ENCODE measurements at regions not wholly inside any gene's neighbourhood (a gene's known extent, or its start where the extent isn't known, plus 50 kb on each side); places are given as distances from the start of the nearest gene placed in this dataset.

DNA sequence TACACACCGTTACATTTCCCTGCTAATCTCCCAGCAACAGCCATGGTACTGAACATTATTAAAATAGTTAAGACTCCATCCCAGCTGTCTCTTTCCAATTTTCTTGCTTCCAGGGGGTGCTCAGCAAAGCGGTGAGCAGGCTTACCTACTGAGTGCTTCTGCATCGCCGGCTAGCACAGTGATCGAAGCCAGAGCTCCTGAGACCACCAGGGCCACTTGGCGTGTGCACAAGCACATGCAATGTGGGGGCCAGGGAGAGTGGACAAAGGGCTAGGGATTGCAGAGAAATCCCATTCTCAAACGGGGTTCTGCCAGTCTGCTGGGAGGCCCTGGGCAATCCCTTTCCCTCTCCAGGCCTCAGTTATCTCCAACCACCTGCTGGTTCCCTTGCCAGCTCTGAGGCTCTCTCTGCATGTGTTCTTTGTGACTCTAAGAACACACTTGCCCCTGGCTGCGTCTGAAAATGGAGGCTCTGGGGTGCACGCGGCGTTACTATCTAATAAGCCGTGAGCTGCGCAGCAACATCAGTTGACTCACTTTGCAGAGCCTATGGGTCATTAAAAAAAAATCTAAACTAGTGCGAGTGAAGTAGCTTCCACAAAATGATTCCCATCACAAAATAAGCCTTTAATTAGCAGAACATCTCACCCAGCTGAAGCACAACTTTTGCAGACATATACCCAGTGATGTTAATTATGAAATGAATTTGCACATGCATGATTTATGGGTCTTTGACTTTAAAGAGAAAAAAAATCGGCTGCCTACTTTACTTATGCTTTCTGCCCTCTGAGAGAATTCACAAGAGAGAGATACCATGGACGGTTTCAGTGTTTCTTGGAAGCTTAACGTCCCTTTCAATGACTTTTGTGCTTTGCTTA is 271.5 kb downstream of the TLE3 start:
- DNase-seq: no peak

DNA sequence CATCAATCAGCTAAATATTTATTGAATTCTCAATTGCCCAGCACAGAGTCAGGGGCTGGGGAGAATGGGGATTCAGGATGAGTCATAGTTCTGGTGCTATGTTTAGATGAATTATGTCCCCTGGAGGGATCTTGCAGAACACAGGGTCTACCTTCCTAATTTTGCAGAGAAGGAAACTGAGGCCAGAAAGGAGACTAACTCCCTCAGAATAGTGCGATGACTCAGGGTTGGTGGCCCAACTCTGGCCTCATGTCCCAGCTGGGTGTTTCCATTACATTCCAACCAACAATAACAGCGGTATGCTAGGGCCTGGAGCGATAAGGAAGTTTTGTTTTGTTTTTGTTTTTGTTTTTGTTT is 270.9 kb downstream of the TLE3 start:
- no peak for DNase-seq

DNA sequence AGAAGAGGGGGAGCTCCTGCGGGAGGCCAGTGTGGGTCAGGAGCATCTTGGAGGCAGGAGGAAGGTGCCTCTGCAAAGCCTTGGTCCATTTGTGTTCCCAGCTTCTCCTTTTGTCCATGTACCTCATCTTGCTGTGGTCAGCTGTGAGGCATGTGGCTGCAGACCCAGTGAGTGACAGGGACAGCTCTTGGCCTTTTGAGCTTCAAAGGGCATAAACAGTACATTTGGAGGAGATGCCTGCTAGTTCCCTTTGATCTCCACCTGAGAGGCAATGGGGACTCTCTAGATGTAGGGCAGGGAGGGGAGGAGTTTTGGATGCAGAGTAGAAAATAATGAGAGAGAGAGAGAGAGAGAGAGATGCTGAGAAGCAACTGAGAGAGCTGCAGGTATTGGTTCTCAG is 270.0 kb downstream of the TLE3 start:
- no peak for DNase-seq

GRCh38 chr15:69828181-69828828 is 269.4 kb downstream of the TLE3 start:
- no peak for DNase-seq

DNA sequence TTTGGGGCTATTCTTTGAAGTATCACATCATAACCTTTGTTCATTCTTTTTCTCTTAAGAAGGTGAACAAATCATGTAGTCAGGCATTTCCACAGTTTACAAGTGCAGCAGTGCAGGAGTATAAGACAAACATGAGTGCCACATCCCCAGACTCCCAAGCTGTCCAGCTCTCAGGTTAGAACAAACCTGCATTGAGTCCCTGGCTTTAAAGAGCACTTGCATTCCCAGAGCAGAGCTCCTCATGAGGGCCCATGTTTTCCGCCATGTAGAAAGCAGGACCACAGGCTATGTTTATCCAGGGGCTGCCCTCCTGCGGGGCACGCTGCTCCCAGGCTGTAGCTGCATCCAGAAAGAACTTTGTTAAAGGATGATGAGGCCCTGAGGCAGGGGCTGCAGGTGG is 267.7 kb downstream of the TLE3 start:
- no peak for DNase-seq

DNA sequence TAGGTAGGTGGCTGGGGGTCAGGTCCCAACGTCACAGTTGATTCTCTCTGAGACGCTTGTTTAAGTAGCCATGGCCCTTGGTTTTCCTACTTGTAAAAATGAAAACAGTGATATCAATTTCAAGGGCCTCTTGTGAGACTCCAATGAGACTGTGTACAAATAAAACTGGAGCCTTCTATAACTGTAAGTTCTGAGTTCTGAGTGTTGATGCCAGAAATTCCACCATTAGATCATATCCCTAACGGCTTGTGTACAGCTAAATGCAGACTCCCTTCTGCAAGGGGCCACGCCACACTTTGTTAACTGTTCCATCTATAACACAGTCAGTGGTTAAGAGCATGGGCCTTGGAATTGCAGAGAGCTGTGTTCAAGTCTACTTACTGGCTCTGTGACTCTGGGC is 267.3 kb downstream of the TLE3 start:
- DNase-seq: no peak

DNA sequence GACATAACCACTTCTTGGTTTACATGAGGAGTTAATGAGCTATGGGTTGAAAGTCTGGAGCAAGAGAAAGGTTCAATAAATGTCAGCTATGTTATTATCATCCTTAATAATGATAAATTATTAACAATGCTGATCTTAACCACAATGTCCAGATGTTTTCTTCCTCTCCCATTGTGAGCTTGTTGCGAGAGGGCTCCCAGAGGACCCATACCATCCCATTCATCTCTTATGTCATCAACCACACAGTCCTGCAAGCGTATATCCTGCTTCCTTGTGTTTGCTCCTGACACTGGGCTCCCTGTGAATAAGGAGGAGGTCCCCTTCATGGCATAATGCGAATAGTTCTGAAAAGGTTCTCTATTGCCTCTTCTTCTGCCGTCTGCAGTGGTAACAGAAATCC is 266.8 kb downstream of the TLE3 start:
- DNase-seq: no peak

GRCh38 chr15:69834267-69834666 is 263.4 kb downstream of the TLE3 start:
- no peak for DNase-seq

- no peak for DNase-seq
Observed at GRCh38 chr15:69834761-69835160, 263.0 kb downstream of the TLE3 start.

DNA sequence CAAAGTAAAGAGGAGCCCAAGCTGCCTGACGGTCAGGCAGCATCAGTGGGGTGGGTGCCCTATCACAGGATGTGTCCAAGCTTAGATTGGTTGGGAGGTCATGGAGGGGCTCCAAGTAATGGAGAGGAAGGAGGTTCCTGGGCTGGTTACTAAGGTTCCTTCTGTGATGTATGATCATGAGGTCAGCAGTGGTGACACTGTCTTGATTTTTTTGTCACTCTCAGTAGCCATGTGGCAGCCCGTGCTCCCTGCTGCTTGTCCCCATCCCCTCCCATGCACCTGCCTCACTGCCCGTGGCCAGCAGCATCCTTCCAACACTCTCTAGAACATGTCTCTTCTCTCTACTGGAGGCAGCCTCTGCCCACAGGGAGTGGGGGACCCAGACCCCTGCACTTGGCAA is 261.7 kb downstream of the TLE3 start:
- no peak for DNase-seq

DNA sequence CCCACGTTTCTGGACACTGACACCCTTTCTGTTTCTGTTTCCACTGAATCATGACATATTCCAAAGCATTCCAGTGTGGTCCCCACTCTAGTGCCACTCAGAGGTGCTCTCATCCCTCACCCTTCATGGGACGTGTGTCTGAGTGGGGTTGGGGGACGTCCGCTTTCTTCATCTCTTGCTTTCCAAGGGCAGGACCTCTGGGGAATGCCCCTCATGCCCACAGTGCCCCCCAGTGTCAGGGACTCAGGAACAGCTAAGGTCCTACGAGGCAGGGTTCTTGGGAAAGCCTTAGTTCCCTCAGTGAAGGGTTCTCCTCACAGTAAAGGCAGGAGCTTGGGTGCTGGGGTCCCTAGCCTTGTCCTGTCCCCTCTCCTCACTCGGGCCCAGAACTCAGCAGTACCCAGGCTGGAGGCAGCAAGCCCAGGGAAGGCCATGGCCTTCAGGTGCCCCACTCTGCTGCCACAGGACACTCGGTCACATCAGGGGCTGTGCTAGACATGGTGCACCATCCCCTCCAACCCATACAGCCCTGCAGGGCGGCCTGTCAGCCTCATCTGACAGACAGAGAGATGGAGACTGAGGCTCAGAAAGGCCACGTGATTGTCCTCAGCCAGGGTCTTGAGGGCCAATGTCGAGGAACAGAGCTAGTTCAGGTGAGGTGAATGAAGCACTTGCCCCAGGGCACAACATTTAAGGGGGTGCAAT is 261.0 kb downstream of the TLE3 start:
- no peak for DNase-seq

- no peak for DNase-seq
Observed at GRCh38 chr15:69838338-69838737, 259.4 kb downstream of the TLE3 start.

- no peak for DNase-seq
Observed at GRCh38 chr15:69838994-69839393, 258.7 kb downstream of the TLE3 start.

GRCh38 chr15:69841113-69841828 is 256.4 kb downstream of the TLE3 start:
- DNase-seq: no peak

GRCh38 chr15:69842851-69843250 is 254.9 kb downstream of the TLE3 start:
- DNase-seq: no peak

DNA sequence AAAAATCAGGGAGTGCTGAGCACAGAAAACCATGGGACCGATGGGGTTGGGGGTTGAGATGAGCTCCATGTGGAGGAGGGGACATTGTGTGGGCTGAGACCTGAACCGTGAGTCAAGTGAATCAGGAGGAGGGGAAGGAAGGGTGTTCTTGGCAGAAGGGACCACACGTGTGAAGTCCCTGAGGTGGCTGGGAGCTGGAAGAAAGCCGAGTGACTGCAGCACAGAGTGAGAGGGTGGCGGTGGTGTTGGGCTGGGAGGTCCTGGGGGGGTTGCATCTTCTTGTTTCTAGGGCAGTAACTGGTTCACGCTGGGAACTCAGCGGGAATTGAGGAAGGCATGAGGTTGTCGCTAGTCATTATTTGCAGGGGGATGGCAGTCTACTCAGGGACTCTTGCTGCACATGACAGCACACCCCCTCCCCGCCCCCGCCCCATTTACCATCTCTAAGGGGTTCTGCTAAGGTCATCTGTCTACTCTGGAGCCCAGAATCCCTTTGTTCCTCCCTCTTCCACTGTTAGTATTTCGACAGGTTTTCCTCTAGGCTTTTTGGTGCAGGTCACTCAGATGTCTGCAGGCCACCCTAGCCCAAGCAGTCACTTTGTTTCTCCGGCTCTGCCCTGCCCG is 254.3 kb downstream of the TLE3 start:
- no peak for DNase-seq

- DNase-seq: no peak
Observed at GRCh38 chr15:69843900-69844304, 253.8 kb downstream of the TLE3 start.

- no peak for DNase-seq
Observed at GRCh38 chr15:69845159-69845558, 252.6 kb downstream of the TLE3 start.

DNA sequence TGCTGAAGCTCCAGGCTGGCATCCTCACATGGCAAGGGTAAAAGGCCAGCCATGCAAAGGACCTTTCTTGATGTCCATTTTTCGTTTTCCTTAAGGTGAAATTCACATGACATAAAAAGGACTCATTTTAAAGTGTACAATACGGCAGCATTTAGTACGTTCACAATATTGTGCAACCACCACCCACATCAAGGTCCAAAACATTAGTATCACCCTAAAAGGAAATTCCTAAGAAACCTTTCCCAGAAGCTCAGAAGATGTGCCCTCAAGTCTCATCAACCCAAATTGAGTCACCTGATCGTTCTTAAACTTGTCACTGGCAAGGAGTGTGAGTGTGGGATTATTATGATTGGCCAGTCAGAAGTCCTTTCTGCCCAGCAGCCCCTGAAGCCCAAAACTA is 250.1 kb downstream of the TLE3 start:
- no peak for DNase-seq

DNA sequence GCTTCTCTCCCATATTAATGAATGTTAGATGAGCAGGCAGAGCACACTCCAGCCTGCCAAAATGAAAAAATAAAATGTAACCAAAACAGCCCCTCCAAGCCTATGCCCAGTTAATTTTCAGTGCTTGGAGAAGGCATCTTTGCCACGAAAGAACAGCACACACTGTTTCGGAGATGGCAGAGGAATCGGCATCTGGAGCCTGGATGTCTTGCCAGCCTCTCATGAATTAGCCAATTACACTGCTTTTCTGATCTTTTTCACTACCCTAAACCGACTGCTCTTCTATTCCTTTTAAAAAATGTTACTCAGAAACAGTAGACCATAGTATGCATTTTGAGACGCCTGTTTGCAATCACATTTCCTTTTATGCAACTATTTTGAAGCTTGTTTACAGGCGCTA is 249.6 kb downstream of the TLE3 start:
- DNase-seq: no peak

DNA sequence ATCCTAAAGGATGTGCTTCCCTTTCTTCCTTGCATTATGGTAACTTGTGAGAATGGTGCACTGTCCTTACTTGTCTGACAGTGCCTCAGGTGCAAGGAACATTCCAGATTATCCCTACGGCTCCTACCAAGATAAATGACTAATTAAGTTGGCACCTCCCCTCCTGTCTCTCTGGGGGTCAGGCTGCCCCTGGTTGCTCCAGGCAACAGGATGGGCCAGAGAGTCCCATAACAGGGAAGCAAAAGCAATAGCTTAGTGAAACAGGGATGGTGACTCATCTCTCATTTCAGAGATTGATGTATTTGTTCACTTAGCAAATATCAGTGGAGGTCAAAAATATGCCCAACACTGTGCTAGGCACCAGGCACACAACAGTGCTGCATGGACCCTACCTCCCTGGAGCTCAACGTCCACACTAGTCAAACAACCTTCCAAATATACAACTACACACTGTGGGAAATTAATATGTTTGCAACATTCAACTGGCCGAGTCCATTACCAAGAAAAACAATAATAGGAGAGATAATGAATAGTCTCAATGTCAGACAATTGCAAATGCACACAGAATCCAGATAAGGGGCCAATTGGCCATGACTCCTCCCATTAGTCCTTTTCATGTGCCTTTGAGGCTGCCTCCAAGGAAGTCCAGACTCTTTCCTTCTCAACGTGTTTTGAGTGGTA is 249.0 kb downstream of the TLE3 start:
- no peak for DNase-seq

DNA sequence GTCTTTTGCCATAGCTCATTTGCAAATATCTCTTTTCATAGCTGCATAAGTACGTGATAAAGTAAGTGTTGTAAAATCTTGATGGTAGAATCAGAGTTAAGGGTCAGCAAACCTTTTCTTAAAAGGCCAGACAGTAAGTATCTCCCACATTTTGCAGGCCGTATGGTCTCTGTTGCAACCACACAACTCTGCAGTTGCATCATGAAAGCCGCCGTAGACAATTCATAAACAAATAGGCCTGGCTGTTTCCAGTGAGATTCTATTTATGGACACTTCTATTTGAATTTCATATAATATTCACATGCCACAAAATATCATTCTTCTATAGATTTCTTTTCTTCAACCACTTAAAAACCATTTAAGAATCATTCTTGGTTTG is 248.5 kb downstream of the TLE3 start:
- DNase-seq: no peak

Measured in DMS153 (cell line).